Ovary (tissue), 3 donors: ENCODE measurements at regions not wholly inside any gene's neighbourhood (a gene's known extent, or its start where the extent isn't known, plus 50 kb on each side); places are given as distances from the start of the nearest gene placed in this dataset.

Experiments used
- EP300 ChIP-seq: sonication (generic); formaldehyde crosslinking; IDR thresholded peaks from one replicate; pipeline ENCODE4 v1.6.1; 2017; ENCODE audit warnings: antibody characterized with exemption
- POLR2A ChIP-seq: fragments of 450-650 bp; IDR thresholded peaks from one replicate; pipeline ENCODE4 v1.6.1; 2017; ENCODE audit warnings: antibody characterized with exemption, mild to moderate bottlenecking, moderate library complexity
- TF ChIP-seq, protein P1 (sequence below), 3 donors: fragments of 450-650 bp in 2 of 3; fragments of 200-600 bp in 1 of 3; IDR thresholded peaks; one replicate each; pipeline versions ENCODE4 v1.5.1 to v1.8.0; 2016 to 2022; ENCODE audit warnings: antibody characterized with exemption in 3 of 3, mild to moderate bottlenecking in 1 of 3
- donor health status: DM: no; HTN: no; CAD: no.

DNA sequence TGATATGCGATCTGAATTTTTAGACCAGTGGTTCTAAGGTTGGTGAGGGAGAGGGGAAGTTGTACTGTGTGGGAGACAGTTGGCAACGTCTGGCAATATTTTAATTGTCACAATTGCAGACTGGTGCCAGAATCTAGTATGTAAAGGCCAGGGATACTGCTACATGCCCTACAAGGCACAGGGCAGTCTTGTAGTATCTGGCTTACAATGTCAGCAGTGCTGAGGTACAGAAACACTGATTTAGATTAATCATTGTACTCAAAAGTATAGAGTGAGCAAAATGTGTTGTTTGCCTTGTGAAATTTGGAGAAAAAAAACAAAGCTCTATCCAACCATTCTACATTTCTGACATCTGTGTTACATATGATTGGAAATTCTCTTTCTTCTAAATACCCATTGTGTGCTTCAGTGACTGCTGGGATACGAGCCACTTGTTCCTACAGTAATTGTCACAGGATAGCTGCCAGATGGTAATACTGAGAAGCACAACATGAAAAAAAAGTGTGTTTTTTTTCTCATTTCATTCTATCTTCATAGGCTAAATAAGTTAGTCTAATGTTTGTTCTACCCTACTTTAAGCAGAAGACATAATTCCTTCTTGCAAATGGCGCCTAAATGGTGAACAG, 526.7 kb upstream of the AGA start:
- TF ChIP-seq, protein P1, sequence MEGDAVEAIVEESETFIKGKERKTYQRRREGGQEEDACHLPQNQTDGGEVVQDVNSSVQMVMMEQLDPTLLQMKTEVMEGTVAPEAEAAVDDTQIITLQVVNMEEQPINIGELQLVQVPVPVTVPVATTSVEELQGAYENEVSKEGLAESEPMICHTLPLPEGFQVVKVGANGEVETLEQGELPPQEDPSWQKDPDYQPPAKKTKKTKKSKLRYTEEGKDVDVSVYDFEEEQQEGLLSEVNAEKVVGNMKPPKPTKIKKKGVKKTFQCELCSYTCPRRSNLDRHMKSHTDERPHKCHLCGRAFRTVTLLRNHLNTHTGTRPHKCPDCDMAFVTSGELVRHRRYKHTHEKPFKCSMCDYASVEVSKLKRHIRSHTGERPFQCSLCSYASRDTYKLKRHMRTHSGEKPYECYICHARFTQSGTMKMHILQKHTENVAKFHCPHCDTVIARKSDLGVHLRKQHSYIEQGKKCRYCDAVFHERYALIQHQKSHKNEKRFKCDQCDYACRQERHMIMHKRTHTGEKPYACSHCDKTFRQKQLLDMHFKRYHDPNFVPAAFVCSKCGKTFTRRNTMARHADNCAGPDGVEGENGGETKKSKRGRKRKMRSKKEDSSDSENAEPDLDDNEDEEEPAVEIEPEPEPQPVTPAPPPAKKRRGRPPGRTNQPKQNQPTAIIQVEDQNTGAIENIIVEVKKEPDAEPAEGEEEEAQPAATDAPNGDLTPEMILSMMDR (IDR thresholded peaks at IDR 0.05): no peak
- TF ChIP-seq POLR2A (no peak), EP300 (no peak)
